Body of pancreas (tissue), 4 donors: ENCODE measurements at regions not wholly inside any gene's neighbourhood (a gene's known extent, or its start where the extent isn't known, plus 50 kb on each side); places are given as distances from the start of the nearest gene placed in this dataset.

Experiments
- CTCF ChIP-seq, 7 experiments: fragments of 450-650 bp in 4 of 7; fragments of 200-600 bp in 3 of 7; sonication (generic) in 3 of 7; IDR thresholded peaks; one replicate each; pipeline ENCODE4 v1.5.1; 2016 to 2019; ENCODE audit warnings: antibody characterized with exemption in 7 of 7
- POLR2A ChIP-seq, 3 donors: fragments of 450-650 bp; IDR thresholded peaks; one replicate each; pipeline ENCODE4 v1.6.1; 2016; ENCODE audit warnings: antibody characterized with exemption in 3 of 3, mild to moderate bottlenecking in 2 of 3

DNA sequence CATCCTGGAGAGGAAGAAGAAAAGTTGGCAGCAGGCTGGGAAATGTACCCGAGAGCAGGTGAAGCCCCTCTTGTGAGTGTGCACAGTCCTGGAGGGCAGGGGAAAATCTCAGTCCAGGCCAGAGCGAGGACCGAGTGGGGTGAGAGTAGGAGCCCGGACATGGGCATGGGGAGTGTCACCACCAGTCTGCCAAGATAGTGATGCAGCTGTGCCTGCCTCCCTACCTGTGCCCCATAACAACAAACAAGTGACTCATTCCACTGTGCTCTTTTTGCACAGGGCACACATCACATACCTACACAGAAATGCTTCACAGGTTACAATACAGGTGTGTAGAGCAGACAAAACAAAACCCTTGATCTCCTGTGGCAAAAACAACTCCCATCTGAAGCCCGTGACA lies 205.9 kb upstream of the PELI2 start:
- TF ChIP-seq CTCF (IDR thresholded peaks at IDR 0.05) (no peak), POLR2A (IDR thresholded peaks at IDR 0.05) (no peak)
